Transverse colon (tissue), 4 donors: ENCODE measurements at regions not wholly inside any gene's neighbourhood (a gene's known extent, or its start where the extent isn't known, plus 50 kb on each side); places are given as distances from the start of the nearest gene placed in this dataset.

ENCODE experiments used
- POLR2A ChIP-seq: fragments of 450-650 bp; IDR thresholded peaks from one replicate; pipeline ENCODE4 v1.6.1; 2016; ENCODE audit warnings: antibody characterized with exemption, mild to moderate bottlenecking, moderate library complexity
- POLR2AphosphoS5 ChIP-seq, 3 donors: sonication (generic); formaldehyde crosslinking; IDR thresholded peaks; one replicate each; pipeline ENCODE4 v1.6.1; 2016; ENCODE audit warnings: antibody characterized with exemption in 3 of 3
- TF ChIP-seq, protein P1 (sequence below), 5 experiments: fragments of 200-600 bp in 3 of 5; fragments of 450-650 bp in 2 of 5; sonication (generic) in 3 of 5; IDR thresholded peaks; 1 replicate in 2 of 5; 2 replicates in 3 of 5; pipeline ENCODE4 v1.5.1; 2016 to 2017; ENCODE audit warnings: antibody characterized with exemption in 5 of 5, inconsistent platforms in 3 of 5, mild to moderate bottlenecking in 2 of 5, moderate library complexity in 1 of 5

DNA sequence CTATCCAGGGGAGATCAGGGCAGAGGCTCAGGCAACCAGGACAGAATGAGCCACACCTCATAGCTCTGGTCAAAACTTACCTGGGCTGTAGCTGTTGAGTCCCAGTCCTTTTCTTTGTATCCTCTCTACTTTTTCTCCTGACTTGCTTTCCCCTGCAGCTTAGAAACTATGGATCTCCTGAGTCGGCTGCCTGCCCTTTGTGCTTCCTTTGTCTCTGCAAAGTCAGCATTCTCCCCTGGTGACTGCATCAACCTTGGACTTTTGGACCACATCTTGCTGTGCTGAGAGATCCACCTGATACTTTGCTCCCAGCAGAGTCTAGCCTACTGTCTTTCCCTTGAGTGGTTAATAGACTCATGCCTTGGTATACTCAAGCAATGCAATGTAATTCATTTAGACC lies 353.3 kb downstream of the SIPA1L2 start:
- TF ChIP-seq, protein P1, sequence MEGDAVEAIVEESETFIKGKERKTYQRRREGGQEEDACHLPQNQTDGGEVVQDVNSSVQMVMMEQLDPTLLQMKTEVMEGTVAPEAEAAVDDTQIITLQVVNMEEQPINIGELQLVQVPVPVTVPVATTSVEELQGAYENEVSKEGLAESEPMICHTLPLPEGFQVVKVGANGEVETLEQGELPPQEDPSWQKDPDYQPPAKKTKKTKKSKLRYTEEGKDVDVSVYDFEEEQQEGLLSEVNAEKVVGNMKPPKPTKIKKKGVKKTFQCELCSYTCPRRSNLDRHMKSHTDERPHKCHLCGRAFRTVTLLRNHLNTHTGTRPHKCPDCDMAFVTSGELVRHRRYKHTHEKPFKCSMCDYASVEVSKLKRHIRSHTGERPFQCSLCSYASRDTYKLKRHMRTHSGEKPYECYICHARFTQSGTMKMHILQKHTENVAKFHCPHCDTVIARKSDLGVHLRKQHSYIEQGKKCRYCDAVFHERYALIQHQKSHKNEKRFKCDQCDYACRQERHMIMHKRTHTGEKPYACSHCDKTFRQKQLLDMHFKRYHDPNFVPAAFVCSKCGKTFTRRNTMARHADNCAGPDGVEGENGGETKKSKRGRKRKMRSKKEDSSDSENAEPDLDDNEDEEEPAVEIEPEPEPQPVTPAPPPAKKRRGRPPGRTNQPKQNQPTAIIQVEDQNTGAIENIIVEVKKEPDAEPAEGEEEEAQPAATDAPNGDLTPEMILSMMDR (IDR thresholded peaks at IDR 0.05): no peak
- TF ChIP-seq POLR2A: no peak
- TF ChIP-seq POLR2AphosphoS5 (IDR thresholded peaks at IDR 0.05): no peak
